DMS 273 (cell line): ENCODE measurements at regions not wholly inside any gene's neighbourhood (a gene's known extent, or its start where the extent isn't known, plus 50 kb on each side); places are given as distances from the start of the nearest gene placed in this dataset.

ENCODE experiments used
- DNase-seq: peaks from one replicate; lab custom pipeline; 2025; ENCODE audit not compliant: unreplicated experiment; lab: John Stamatoyannopoulos, UW

DNA sequence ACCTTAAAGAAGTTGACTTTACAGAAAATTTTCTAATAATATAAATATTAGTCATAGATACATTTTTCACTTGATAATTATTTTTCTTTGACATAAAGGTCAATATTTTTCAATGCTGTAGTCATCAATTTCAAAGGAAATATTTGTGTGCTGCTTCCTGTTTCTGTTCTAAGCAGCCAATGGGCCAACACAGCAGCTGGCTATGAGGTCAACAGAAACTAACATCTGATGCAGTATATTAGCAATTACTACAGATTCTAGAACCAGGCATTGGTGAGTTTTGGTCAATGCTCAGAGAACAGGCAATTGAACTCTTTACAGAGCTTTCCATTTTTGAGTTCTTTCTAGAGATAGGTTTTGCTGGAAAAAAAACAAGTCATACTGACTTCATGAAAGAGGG lies 669.6 kb upstream of the NRSN1 start:
- DNase-seq = no peak

DNA sequence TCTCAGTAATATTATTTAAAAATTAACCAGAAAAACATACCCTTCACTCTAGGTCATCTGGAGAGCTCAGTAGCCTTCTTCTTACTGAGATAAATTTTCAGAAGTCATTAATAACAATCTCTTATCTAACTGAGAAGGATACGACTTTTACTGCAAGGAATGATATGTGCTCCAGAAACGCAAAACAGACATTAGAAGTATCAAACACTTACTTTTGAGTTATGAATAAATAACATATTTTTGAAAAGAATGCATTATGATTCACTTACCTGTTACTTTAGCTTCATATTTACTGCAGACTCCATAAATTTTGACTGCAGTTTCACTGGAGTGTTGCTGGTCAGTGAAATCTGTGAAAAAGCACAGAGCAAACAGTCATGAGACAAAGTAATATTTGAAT lies 668.7 kb upstream of the NRSN1 start:
- DNase-seq = no peak

DNA sequence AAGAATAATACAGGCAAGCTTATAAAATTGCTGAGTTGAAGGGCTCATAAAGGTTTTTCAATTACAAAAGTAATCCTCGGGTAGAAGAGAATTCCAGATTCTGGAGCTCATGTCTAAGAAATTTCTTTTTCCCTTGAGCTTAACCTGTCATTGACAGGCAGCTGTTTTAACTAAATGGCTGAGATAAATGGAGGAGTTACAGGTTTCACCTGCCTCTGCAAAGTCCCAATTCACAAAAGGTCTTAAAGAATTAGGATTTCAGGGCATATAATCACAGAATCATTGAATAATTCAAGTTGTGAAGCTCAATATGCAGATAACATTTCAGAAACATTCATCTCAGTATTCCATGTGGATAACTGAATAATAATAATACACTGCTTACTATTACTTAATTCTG lies 660.1 kb upstream of the NRSN1 start:
- no peak for DNase-seq

DNA sequence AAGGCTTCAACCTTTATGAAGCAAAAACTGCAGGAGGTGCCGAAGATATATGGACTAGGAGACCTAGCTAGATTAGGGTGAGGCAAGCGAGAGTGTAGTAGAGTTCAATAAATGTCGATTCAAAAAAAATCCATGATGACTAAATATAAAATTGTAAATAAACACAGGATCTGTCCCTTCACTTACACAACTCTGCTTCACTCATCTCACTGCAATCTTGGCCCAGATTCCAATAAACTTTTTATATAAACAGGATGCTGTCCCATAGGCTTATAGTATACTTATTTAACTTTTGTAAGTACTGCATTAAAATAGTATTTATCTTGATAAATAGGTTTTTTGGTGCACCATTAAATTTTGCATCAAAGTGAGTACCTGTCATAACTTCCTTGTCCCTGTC lies 648.4 kb upstream of the NRSN1 start:
- DNase-seq = no peak

DNA sequence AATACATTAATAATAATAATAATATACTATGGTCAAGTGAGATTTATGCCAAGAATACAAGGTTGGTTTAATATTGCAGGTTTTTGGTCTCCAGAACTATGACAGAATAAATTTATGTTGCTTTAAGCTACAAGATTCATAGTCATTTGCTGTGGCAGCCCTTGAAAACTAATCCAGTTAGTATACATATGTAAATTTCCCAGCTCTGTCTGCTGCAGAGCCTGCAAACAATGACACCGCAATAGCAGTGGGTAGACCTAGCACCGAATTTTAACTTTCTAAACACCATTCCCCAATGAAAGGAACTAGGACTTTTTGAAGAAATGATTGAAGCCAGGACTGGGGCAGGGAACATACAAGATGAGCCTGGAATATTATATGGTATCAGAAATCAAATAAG lies 647.7 kb upstream of the NRSN1 start:
- no peak for DNase-seq

DNA sequence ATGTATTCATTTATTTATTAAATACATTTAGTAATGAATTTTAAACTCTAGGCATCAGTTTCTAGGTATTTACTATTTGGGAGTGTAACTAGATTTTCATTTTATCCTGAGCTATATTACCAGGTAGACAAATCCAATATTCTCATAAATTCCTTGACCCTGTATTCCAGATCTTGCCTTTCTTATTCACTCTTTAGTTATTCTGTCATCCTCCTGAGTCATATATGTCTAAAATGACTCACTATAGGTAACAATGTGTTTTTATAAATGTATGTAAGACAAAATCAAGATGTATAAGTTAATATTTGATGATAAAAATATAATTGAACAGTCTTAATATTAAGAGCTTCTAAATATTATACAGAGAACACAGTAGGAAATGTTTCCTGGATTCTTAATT lies 642.1 kb upstream of the NRSN1 start:
- no peak for DNase-seq

DNA sequence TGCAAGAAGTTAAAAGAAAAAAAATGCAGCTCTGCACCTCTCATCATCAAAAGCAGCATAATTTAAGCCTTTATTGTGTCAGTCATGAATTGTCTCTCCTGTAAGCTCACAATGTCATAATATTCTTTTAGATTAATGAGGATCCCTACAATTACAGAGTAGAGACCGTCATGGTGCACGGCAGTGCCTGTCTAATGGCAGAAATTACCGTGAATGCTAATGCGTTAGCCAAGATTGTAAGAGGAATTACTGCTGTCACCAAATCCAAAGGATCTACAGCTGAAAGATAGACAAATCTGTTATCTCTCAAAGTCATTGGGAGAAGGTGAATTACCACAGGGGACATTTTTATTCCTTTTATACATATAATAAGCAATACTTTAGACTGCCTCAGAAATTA lies 631.6 kb upstream of the NRSN1 start:
- no peak for DNase-seq

DNA sequence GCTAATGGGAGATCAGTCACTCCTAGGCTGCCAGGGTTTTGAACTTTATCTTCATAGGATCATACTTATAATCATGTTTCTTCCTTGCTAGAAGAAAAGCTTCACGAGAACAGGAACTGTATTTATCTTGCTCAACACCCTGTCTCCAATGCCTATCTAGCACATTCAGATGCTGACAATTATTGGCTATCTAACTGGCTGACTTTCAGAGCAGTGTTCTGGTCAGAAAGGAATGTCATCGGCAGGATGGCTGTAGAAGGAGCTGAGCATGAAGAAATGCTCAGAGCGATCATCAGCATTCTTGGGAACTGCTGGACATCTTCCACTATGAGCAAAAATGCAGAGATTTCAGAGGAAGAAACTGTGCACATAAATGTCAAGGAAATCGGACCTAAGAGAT lies 628.0 kb upstream of the NRSN1 start:
- DNase-seq = no peak

DNA sequence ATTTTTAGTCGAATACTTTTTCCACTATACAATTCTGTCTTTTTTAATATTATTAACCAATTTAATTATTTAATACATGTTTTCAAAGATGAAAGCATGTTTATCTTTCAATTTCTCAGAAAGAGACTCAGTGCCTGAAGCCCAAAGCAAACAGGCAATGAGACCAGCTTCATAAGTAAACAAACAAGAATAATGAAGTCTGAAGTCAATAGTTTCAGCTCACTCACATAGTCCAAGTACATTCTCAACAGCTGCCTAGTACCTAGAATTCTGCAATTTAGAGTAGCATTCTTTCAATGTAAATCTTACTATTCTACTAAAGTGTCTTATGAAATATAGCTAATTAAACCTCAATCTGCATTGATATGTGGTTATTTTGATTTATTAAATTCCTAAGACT lies 626.5 kb upstream of the NRSN1 start:
- peak; percentile 20 for DNase-seq

DNA sequence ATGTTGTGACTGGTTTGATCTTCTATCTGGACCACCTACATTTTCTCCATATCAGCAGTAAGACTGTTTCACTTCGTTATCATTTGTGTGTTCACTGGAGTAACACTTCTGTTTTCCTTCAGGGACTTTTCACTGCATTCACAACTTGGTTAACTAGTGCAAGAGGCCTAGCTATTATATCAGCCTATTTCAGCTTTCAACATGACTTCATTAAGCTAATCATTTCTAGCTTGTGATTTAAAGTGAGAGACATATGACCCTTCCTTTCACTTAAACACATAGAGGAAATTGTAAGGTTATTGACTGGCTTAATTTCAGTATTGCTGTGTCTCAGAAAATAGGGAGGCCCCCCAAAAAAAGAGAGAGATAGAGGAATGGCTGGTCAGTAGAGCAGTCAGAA lies 622.8 kb upstream of the NRSN1 start:
- DNase-seq = no peak

DNA sequence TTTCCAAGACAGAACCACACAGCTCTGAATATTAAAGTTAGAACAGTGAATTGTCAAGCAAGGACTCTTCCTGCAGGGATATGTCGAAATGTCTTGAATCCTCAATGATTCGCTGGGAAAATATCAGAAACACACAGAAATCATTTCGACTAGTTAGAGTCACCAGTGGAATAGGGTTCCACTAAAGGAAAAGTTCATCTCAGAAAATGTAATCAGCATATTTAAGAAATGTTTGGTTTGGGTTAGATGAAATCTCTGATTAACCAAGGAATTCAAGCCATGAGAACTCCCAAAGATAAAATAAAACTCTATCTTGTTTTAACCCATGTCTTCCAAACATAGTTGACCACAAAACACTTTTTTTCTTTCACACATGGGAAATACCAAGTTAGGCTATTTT lies 621.0 kb upstream of the NRSN1 start:
- no peak for DNase-seq

DNA sequence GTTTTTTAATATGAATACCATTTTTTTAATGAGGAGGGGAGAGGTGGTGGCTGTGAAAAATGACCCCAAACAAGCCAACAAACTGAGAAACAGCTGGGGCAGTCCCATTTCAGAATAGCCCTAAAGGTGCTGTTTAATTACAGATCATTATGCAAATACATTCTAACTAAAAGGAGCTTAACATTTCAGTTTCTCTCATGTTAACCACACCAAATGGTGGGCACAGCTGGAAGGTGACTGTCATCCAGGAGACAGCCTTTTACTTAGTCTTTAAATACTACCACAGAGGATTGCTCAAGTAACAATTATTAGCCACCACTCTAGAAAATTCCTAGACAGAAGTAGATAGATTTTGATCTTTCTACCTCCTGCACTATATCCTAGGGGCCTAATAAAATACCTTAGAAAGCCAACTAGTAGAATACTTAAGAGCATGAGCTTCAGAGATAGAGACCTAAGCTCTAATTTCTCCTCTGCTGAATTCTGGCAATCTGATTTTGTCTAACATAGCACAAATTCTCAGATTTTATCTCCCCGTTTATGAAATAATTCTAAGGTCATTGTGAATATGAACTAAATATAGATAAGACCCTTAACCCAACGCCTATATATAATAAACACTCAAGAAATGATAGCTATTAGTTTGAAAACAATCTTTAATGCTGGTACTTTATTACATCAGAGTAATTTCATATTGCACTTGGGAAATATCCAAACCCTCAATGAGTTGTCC lies 615.1 kb upstream of the NRSN1 start:
- peak; percentile 73 for DNase-seq

DNA sequence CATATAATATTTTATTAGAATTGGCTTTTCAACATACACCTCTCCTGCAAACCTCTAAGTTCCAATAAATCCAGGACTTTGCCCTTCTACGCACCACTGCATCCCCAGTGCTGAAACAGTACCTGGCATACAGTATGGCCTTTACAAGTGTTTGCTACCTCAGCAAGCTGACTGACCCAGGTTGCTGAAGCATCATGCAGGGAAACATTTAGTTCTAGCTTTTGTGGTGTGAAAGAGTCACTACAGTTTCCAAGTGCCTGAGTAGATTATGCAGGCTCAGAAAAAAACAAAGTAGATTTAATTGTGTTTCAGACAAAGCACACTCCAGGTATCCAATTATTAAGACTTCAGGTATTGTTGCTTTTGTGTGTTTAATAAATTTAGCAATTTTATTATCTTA lies 614.2 kb upstream of the NRSN1 start:
- DNase-seq = no peak

DNA sequence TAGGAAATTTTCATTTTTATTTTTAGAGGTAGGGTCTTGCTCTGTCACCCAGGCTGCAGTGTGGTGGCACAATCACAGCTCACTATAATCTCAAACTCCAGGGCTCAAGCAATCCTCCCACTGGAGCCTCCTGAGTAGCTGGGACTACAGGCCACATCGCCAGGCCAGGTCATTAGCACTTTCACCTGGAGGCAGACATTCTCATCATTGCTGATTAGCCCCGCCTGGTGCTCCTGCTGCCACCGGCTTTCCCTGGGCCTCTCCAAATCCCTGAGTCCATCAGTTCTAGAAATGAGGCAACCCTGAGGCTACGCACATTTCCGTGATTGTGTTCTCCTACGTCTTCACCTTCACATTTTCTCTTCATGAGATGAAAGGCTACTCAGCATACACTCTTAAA lies 607.7 kb upstream of the NRSN1 start:
- no peak for DNase-seq

DNA sequence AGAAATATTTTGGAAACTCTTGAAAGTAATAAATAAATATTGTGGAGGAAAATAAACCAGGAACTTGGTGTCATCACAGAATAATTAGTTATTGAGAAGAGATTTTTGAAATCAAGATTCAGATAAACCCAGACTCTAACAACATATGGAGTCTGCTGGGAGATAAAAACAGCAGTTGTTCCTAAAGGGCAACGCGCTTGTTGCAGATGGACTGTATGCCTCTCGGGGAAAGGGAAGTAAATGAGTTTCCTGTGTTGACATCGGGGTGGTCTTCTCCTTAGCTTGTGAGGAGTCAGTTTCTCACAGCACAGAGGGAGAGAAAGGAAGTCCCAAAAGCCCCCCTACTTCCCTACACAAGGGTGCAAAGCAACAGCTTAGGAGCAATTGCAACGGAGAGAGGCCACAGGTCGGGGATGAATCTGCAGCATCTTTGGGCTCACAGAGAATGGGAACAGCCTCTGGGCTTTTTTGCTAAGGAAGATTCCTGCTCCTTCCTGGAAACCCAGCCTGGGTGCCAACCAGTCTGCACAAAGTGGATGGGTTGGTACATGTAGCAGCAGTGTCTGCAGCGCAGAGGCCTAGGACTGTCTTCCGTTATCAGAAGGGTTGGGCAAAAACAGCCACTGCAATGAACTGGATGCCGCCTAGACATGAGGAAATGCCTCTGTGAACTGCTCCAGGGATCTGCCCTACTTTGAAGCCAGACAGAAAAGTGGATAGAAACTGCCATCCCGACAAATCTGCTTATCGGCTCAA lies 603.0 kb upstream of the NRSN1 start:
- peak; percentile 90 for DNase-seq

DNA sequence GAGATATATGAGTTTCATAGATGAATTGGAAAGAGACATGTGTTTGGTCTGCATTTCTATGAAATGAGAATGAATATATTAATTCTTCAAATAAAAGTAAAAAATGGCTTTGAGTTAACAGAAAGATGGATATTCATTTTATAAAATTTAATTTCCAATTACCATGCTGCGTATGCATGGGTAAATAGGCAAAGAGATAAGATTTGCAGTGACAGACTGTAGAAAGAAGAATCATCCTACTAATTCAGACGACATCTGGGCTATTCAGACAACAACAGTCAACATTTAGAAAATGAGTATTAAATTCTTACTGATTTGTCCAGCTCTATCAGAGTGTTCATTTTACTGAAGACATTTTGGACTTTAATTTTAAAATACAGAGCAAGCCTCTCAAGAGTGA lies 602.2 kb upstream of the NRSN1 start:
- DNase-seq = peak; percentile 49

DNA sequence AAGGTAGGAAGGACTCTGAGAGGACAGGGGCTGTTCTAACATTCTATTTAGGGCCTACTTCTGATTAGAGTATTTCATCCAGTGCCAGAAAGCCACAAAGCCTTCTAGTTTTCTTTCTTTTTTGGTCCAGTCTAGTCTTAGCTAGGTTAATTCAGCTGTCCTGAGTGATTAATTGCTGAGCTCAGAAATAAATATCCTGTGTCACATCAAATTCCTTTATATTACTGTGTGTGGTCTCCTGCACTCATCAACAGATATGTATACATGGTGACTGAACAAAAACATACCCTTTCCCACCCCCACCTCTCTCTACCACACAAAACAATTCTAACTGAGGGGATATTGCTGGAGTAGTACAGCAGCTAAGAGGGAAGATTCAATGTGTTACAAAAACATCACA lies 601.5 kb upstream of the NRSN1 start:
- DNase-seq = peak; percentile 29

DNA sequence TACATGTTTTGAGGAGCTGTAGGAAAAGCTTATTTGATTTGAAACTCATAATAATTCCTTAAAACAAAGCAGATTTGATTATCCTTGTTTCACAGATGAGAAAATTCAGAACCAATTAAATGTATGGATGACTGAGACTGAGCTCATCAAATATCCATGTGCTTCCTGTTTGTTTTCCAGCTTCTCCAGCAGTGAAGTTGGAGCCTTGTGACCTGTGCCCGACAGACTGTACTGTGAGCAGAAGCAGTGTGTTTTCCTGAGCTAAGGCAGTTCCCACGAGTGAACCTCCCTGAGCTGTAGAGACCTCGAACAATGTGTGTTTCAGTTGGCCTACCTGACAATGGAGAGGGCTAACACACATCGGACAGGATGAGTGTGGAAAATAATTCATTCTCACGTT lies 599.5 kb upstream of the NRSN1 start:
- peak; percentile 43 for DNase-seq

DNA sequence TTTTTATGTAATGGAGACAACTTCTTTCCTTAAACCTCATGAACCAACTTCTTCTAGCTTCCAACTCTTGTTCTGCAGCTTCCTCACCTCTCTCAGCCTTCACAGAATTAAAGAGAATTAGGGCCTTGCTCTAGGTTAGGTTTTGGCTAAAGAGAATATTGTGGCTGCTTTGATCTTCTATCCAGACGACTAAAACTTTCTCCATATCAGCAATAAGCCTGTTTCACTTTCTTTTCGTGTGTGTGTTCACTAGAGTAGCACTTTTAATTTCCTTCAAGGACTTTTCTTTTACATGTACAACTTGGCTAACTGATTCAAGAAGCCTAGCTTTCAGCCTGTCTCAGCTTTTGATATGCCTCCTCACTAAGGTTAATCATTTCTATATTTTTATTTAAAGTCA lies 596.1 kb upstream of the NRSN1 start:
- DNase-seq = no peak

DNA sequence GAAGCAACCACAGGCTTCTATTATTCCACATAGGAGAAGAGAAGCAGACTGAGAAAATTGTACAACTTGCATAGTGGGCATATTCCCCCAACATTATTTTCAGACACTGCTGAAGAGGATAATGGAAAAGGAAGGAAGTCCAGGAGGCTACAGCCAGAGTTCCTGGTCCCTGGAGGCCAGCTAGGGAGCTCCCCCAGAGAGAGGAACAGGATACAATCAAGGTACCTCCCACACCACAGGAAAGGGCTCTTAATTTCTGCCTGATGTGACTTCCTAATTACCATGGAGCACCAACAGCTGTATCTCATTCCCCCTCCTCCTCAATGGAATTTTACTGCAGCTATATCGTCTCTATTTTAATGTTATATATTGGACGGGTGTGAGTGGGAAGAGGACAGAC lies 594.3 kb upstream of the NRSN1 start:
- DNase-seq = no peak

DNA sequence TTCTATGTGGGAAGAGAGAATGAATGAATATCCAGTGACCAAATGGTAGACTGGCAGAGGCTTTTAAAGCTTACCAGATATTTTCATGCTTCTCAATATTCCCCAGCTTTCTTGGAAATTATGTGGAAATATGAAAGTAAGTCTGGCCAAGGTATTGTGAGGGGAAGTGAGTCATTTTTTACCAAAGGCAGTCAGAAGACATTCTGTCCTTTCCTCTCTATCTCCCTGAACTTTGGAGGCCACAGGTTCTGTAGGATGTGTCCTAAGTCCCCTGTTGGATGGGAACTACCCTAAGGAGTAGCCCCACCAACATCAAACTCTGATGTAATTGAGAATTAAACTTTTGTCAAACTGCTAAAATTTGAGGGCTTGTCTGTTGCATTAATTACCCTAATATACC lies 593.8 kb upstream of the NRSN1 start:
- no peak for DNase-seq

DNA sequence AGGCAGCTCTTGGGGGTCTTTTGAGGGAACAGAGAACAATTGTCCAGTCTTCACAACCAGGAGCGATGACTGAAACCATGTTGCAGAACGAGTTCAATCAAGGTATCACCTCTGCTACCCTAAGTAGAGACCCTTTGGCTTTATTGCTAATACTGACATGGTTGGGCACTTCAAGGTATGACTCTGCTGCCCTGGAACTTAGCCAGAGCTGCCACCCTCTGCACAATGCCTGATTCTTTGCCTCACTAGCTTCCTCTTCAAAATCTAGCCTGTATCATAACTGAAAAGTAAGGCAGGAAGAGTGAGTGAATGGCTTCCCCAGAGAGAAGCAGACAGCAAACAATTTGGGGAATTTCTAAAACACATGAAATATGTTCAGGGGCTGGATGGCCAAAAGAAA lies 592.7 kb upstream of the NRSN1 start:
- no peak for DNase-seq

DNA sequence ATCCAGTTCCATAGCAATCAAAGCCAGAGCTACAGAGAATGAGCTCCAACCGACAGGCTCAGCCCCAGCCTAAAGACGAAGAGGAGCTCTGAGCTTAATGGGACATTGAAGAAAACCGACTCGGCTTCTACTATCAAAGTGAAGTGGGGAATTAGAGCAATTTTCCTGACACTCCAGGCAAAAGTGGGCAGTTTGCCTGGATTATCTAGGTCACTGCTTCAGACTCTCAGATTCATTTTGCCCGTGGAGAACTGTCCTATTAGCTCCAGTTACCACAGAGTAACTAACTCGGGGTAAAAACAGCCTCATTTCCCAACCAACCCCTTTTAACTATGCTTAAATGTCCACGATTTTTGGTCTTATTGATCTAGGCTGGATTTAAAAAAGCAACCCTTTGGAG lies 592.1 kb upstream of the NRSN1 start:
- DNase-seq = peak; percentile 33
